K562 (cell line): ENCODE measurements at regions not wholly inside any gene's neighbourhood (a gene's known extent, or its start where the extent isn't known, plus 50 kb on each side); places are given as distances from the start of the nearest gene placed in this dataset.

ENCODE experiments used
- PHB2 ChIP-seq: fragments of 450-650 bp; IDR thresholded peaks from 2 replicates; pipeline ENCODE4 v1.6.1; 2017; ENCODE audit warnings: low read depth
- PML ChIP-seq: IDR thresholded peaks from 2 replicates; pipeline ENCODE4 v1.6.1; 2012; ENCODE audit warnings: low read length, inconsistent platforms
- RAD21 ChIP-seq, 2 experiments: fragments of 250-450 bp in 1 of 2; fragments of 450-650 bp in 1 of 2; sonication (Bioruptor Pico) in 1 of 2; formaldehyde crosslinking in 1 of 2; IDR thresholded peaks in 1 of 2; conservative IDR thresholded peaks in 1 of 2; 2 replicates each; pipeline versions ENCODE4 v1.4.0 to v1.8.0; 2020 to 2022; ENCODE audit warnings: mild to moderate bottlenecking in 2 of 2, moderate library complexity in 1 of 2
- SP1 ChIP-seq: sonication (generic); formaldehyde crosslinking; IDR thresholded peaks from 2 replicates; pipeline ENCODE4 v1.8.1; 2022; ENCODE audit warnings: mild to moderate bottlenecking, missing genetic modification reagents
- TEAD4 ChIP-seq, 2 experiments: sonication (generic) in 1 of 2; formaldehyde crosslinking in 1 of 2; IDR thresholded peaks; 2 replicates each; pipeline versions ENCODE4 v1.6.1 to v1.8.0; 2012 to 2022; ENCODE audit warnings: borderline replicate concordance in 1 of 2, inconsistent platforms in 1 of 2, low read length in 1 of 2, mild to moderate bottlenecking in 1 of 2, missing genetic modification reagents in 1 of 2
- ZKSCAN1 ChIP-seq: fragments of 150-350 bp; IDR thresholded peaks from 2 replicates; pipeline ENCODE4 v1.6.1; 2016; ENCODE audit warnings: low read depth, low read length
- ZNF766 ChIP-seq: fragments of 200-800 bp; sonication (Bioruptor generic); conservative IDR thresholded peaks from 2 replicates; pipeline ENCODE4 v1.6.1; 2016; ENCODE audit warnings: missing genetic modification characterization, missing compliant biosample characterization
- TF ChIP-seq, protein P1 (sequence below): fragments of 450-650 bp; IDR thresholded peaks from 2 replicates; pipeline ENCODE4 v1.6.1; 2016; ENCODE audit warnings: antibody characterized with exemption
- TF ChIP-seq, protein P2 (sequence below), 2 experiments: fragments of 450-650 bp in 1 of 2; sonication (generic) in 1 of 2; formaldehyde crosslinking in 1 of 2; IDR thresholded peaks; 2 replicates each; pipeline versions ENCODE4 v1.7.1 to v1.9.0; 2016 to 2022; ENCODE audit warnings: inconsistent platforms in 1 of 2, mild to moderate bottlenecking in 1 of 2, missing genetic modification reagents in 1 of 2

DNA sequence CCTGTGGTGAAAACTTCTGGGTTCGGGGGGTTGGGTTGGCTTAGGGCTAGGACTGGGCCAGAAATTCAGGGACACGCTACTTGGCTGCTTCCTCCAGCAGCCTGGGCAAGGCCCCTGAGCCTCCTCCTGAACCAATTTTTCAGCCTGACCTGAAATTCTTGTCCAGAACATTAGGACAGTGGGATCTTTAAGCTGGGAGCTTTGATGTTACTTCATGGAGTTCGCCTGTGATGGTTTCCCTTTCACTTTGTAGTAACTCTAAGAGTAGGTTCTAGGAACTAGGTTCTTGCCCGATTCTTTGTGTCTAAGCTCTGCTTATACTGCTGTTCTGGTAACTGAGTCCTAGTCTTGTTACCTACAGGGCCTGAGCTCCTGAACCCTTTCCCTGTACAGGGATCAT lies 75.3 kb downstream of the S1PR1 start:
- TF ChIP-seq SP1 (CRISPR knock-in tag) (no peak), TEAD4 (IDR thresholded peaks at IDR 0.05; ENCODE audit: low read length) (no peak), TEAD4 (CRISPR knock-in tag; IDR thresholded peaks at IDR 0.05; ENCODE audit: borderline replicate concordance) (no peak), PML (no peak), RAD21 (CRISPR knock-in tag; conservative IDR thresholded peaks at IDR 0.05 in 1 of 2, IDR thresholded peaks at IDR 0.05 in 1 of 2) (no peak), PHB2 (no peak), ZKSCAN1 (no peak), ZNF766 (CRISPR knock-in tag) (no peak)
- TF ChIP-seq, protein P1, sequence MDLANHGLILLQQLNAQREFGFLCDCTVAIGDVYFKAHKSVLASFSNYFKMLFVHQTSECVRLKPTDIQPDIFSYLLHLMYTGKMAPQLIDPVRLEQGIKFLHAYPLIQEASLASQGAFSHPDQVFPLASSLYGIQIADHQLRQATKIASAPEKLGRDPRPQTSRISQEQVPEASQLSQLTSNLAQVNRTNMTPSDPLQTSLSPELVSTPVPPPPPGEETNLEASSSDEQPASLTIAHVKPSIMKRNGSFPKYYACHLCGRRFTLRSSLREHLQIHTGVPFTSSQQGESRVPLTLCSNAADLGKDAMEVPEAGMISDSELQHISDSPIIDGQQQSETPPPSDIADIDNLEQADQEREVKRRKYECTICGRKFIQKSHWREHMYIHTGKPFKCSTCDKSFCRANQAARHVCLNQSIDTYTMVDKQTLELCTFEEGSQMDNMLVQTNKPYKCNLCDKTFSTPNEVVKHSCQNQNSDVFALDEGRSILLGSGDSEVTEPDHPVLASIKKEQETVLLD: no peak
- TF ChIP-seq, protein P2, sequence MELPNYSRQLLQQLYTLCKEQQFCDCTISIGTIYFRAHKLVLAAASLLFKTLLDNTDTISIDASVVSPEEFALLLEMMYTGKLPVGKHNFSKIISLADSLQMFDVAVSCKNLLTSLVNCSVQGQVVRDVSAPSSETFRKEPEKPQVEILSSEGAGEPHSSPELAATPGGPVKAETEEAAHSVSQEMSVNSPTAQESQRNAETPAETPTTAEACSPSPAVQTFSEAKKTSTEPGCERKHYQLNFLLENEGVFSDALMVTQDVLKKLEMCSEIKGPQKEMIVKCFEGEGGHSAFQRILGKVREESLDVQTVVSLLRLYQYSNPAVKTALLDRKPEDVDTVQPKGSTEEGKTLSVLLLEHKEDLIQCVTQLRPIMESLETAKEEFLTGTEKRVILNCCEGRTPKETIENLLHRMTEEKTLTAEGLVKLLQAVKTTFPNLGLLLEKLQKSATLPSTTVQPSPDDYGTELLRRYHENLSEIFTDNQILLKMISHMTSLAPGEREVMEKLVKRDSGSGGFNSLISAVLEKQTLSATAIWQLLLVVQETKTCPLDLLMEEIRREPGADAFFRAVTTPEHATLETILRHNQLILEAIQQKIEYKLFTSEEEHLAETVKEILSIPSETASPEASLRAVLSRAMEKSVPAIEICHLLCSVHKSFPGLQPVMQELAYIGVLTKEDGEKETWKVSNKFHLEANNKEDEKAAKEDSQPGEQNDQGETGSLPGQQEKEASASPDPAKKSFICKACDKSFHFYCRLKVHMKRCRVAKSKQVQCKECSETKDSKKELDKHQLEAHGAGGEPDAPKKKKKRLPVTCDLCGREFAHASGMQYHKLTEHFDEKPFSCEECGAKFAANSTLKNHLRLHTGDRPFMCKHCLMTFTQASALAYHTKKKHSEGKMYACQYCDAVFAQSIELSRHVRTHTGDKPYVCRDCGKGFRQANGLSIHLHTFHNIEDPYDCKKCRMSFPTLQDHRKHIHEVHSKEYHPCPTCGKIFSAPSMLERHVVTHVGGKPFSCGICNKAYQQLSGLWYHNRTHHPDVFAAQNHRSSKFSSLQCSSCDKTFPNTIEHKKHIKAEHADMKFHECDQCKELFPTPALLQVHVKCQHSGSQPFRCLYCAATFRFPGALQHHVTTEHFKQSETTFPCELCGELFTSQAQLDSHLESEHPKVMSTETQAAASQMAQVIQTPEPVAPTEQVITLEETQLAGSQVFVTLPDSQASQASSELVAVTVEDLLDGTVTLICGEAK (IDR thresholded peaks at IDR 0.05): no peak
- TF ChIP-seq, protein P2 (CRISPR knock-in tag; IDR thresholded peaks at IDR 0.05): no peak
